ENCODE measurements at regions not wholly inside any gene's neighbourhood (a gene's known extent, or its start where the extent isn't known, plus 50 kb on each side); places are given as distances from the start of the nearest gene placed in this dataset.

- TF ChIP-seq CTCF (IDR thresholded peaks at IDR 0.05) (no peak), POLR2AphosphoS5 (IDR thresholded peaks at IDR 0.05) (no peak)
Observed at GRCh38 chr11:116688202-116688540, 84.6 kb downstream of the BUD13 start.

Measured in suprapubic skin (tissue), 3 donors.